K562 (cell line): ENCODE measurements at regions not wholly inside any gene's neighbourhood (a gene's known extent, or its start where the extent isn't known, plus 50 kb on each side); places are given as distances from the start of the nearest gene placed in this dataset.

ENCODE experiments used
- ATAC-seq: fragments of 200-7000 bp; cut with Tn5 transposase; 3 replicates; pipeline ENCODE4 v1.9.1; 2020; ENCODE audit warnings: moderate library complexity
- BruUV-seq: library from RNA; stranded (reverse); fragments of 400-500 nt; replicated peaks from 2 replicates; lab custom pipeline; 2021; lab: Mats Ljungman, UMichigan
- CTCF ChIA-PET: fragments of 300-600 bp; formaldehyde crosslinking; extraction: SDS; loops from one replicate; lab custom pipeline; 2021; ENCODE audit warnings: low intra/inter-chr PET ratio; lab: Yijun Ruan, JAX
- POLR2A ChIA-PET: fragments of 300-600, 350-650 bp; sonication (Branson Sonifier 250); formaldehyde crosslinking; extraction: SDS; loops from one replicate; lab custom pipeline; 2021; ENCODE audit warnings: antibody characterized with exemption, inconsistent platforms; lab: Yijun Ruan, JAX
- DNase-seq, 4 experiments: peaks; one replicate each; pipeline versions ENCODE4 v3.0.0 to v3.0.0-alpha.2; 2011 to 2018; ENCODE audit warnings: low spot score in 3 of 4, mixed read lengths in 3 of 4; ENCODE audit errors: extremely low read depth in 1 of 4
- FAIRE-seq: peaks from 2 replicates; lab custom pipeline; 2011; peaks lifted over from hg19 to GRCh38; lab: Jason Lieb, UNC
- H2AFZ ChIP-seq: 2 replicates; pipeline ENCODE4 v1.6.0; 2011; ENCODE audit warnings: low read depth, low read length, control low read depth, inconsistent platforms
- H3K27ac ChIP-seq: fragments of 200-600 bp; 3 replicates; pipeline ENCODE4 v1.8.0; 2011; ENCODE audit warnings: low read depth, mild to moderate bottlenecking, control low read depth, inconsistent platforms, low read length, moderate library complexity, mixed read lengths; ENCODE audit errors: extremely low read depth
- H3K27me3 ChIP-seq, 2 experiments: fragments of 300-600 bp in 1 of 2; 2 replicates in 1 of 2; 3 replicates in 1 of 2; pipeline versions ENCODE4 v1.6.0 to v1.8.0; 2011; ENCODE audit warnings: inconsistent platforms in 2 of 2, low read length in 2 of 2, mild to moderate bottlenecking in 1 of 2, mixed read lengths in 1 of 2, moderate library complexity in 1 of 2; ENCODE audit not compliant: control insufficient read depth in 2 of 2, insufficient read depth in 2 of 2
- H3K36me3 ChIP-seq: fragments of 300-600 bp; 3 replicates; pipeline ENCODE4 v1.8.0; 2011; ENCODE audit warnings: mild to moderate bottlenecking, low read length, inconsistent platforms; ENCODE audit not compliant: control insufficient read depth, insufficient read depth
- H3K4me1 ChIP-seq, 2 experiments: fragments of 200-600 bp in 1 of 2; replicated peaks in 1 of 2; 2 replicates in 1 of 2; 3 replicates in 1 of 2; pipeline versions ENCODE4 v1.5.1 to v1.8.0; 2011; ENCODE audit warnings: inconsistent platforms in 2 of 2, low read length in 2 of 2, mild to moderate bottlenecking in 1 of 2, mixed read lengths in 1 of 2, moderate library complexity in 1 of 2; ENCODE audit not compliant: control insufficient read depth in 2 of 2, insufficient read depth in 2 of 2
- H3K4me2 ChIP-seq: 2 replicates; pipeline ENCODE4 v1.6.1; 2011; ENCODE audit warnings: low read length, control low read depth, inconsistent platforms, mixed read lengths; ENCODE audit not compliant: insufficient read depth
- H3K4me3 ChIP-seq: fragments of 200-600 bp; sonication (generic), shearing (Covaris generic); 2 replicates; pipeline ENCODE4 v1.5.1; 2016; ENCODE audit warnings: control low read depth, inconsistent platforms
- H3K79me2 ChIP-seq: fragments of 200-600 bp; 3 replicates; pipeline ENCODE4 v1.8.0; 2011; ENCODE audit warnings: low read length, inconsistent platforms; ENCODE audit not compliant: control insufficient read depth, insufficient read depth
- H3K9ac ChIP-seq, 2 experiments: 2 replicates each; pipeline versions ENCODE4 v1.6.0 to v1.6.1; 2011; ENCODE audit warnings: low read depth in 2 of 2, low read length in 2 of 2, control low read depth in 1 of 2, inconsistent platforms in 1 of 2, mild to moderate bottlenecking in 1 of 2, mixed read lengths in 1 of 2; ENCODE audit not compliant: insufficient read depth in 1 of 2
- H3K9me1 ChIP-seq: one replicate; pipeline ENCODE4 v1.6.0; 2011; ENCODE audit warnings: inconsistent platforms, mild to moderate bottlenecking, low read length, moderate library complexity; ENCODE audit not compliant: control insufficient read depth, insufficient read depth
- H3K9me3 ChIP-seq: replicated peaks from 2 replicates; pipeline ENCODE4 v1.5.1; 2011; ENCODE audit warnings: low read depth, low read length, inconsistent platforms; ENCODE audit not compliant: control insufficient read depth, insufficient read depth
- H4K20me1 ChIP-seq: replicated peaks from 2 replicates; pipeline ENCODE4 v1.6.1; 2011; ENCODE audit warnings: low read length, inconsistent platforms, mixed read lengths; ENCODE audit not compliant: control insufficient read depth, insufficient read depth
- BCL6 ChIP-seq: fragments of 250-450 bp; sonication (Bioruptor Pico); IDR thresholded peaks from 2 replicates; pipeline ENCODE4 v1.4.0; 2020
- EGR1 ChIP-seq: fragments of 450-650 bp; conservative IDR thresholded peaks from 2 replicates; pipeline ENCODE4 v1.6.1; 2017; ENCODE audit warnings: mild to moderate bottlenecking
- ERF ChIP-seq: fragments of 450-650 bp; formaldehyde crosslinking; IDR thresholded peaks from 2 replicates; pipeline ENCODE4 v1.4.0; 2020; ENCODE audit warnings: mild to moderate bottlenecking, mixed read lengths
- HDGF ChIP-seq: fragments of 450-650 bp; IDR thresholded peaks from 2 replicates; pipeline ENCODE4 v1.6.1; 2016
- KLF6 ChIP-seq: fragments of 250-450 bp; sonication (Bioruptor Pico); IDR thresholded peaks from 2 replicates; pipeline ENCODE4 v1.4.0; 2020; ENCODE audit warnings: mild to moderate bottlenecking, moderate library complexity, borderline replicate concordance
- NBN ChIP-seq: fragments of 450-650 bp; IDR thresholded peaks from 2 replicates; pipeline ENCODE4 v1.6.1; 2016; ENCODE audit warnings: low read depth, mild to moderate bottlenecking
- OTX1 ChIP-seq: fragments of 450-650 bp; formaldehyde crosslinking; IDR thresholded peaks from 2 replicates; pipeline ENCODE4 v1.4.0; 2022; ENCODE audit warnings: mild to moderate bottlenecking
- THRAP3 ChIP-seq: fragments of 450-650 bp; IDR thresholded peaks from 2 replicates; pipeline ENCODE4 v1.6.1; 2016; ENCODE audit warnings: mild to moderate bottlenecking, inconsistent platforms, borderline replicate concordance
- ZNF232 ChIP-seq: sonication (generic); formaldehyde crosslinking; IDR thresholded peaks from 2 replicates; pipeline ENCODE4 v1.8.0; 2022; ENCODE audit warnings: mild to moderate bottlenecking, missing genetic modification reagents
- ZNF282 ChIP-seq: sonication (generic); formaldehyde crosslinking; IDR thresholded peaks from 2 replicates; pipeline ENCODE4 v1.8.1; 2023; ENCODE audit warnings: missing genetic modification reagents
- ZNF384 ChIP-seq: IDR thresholded peaks from 2 replicates; pipeline ENCODE4 v1.6.1; 2012; ENCODE audit warnings: low read depth, low read length, improper control_type of control experiment
- WGBS: fragments of 100-300 bp; shearing (Covaris generic); methylation state at CpG from one replicate; pipeline ENCODE4 v1.1.6; 2016; ENCODE audit warnings: low coverage, mixed read lengths; ENCODE audit not compliant: insufficient coverage; ENCODE audit errors: missing lambda C conversion rate; 5-methylcytosine and 5-hydroxymethylcytosine counted together
- in situ Hi-C: fragments of 300-500 bp; cut with MboI; formaldehyde crosslinking; loops from 4 replicates; pipeline ENCODE4 v1.15.0; 2018; ENCODE audit warnings: inconsistent platforms, mixed read lengths
- intact Hi-C: fragments of 100-400 bp; cut with micrococcal nuclease; formaldehyde crosslinking; loops from 2 replicates; pipeline ENCODE4 v1.14.2; 2022
- TF ChIP-seq, protein P1 (sequence below): fragments of 250-450 bp; sonication (Bioruptor Pico); IDR thresholded peaks from 2 replicates; pipeline ENCODE4 v1.8.0; 2021; ENCODE audit warnings: moderate library complexity, mild to moderate bottlenecking, inconsistent platforms
- TF ChIP-seq, protein P2 (sequence below): fragments of 200-800 bp; sonication (Bioruptor generic); IDR thresholded peaks from 2 replicates; pipeline ENCODE4 v1.6.1; 2017; ENCODE audit warnings: missing genetic modification characterization, missing compliant biosample characterization
- TF ChIP-seq, protein P3 (sequence below): fragments of 450-650 bp; IDR thresholded peaks from 2 replicates; pipeline ENCODE4 v1.6.1; 2016; ENCODE audit warnings: antibody characterized with exemption
- TF ChIP-seq, protein P4 (sequence below): fragments of 450-650 bp; conservative IDR thresholded peaks from 2 replicates; pipeline ENCODE4 v1.6.1; 2016; ENCODE audit warnings: missing genetic modification characterization, low read depth, mild to moderate bottlenecking, control low read depth, missing compliant biosample characterization

DNA sequence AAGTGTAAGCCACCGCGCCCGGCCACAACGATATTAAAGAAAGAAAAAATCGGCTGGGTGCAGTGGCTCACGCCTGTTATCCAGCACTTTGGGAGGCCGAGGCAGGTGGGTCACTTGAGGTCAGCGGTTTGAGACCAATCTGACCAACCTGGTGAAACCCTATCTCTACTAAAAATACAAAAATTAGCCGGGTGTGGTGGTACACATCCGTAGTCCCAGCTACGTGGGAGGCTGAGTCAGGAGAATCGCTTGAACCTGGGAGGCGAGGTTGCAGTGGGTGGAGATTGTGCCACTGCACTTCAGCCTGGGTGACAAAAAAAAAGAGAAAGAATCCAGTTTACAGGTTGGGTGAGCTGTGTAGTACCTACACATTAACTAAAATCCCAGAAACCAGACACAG, 99.9 kb upstream of the CACNA1A start (continued):
- TF ChIP-seq, protein P1, sequence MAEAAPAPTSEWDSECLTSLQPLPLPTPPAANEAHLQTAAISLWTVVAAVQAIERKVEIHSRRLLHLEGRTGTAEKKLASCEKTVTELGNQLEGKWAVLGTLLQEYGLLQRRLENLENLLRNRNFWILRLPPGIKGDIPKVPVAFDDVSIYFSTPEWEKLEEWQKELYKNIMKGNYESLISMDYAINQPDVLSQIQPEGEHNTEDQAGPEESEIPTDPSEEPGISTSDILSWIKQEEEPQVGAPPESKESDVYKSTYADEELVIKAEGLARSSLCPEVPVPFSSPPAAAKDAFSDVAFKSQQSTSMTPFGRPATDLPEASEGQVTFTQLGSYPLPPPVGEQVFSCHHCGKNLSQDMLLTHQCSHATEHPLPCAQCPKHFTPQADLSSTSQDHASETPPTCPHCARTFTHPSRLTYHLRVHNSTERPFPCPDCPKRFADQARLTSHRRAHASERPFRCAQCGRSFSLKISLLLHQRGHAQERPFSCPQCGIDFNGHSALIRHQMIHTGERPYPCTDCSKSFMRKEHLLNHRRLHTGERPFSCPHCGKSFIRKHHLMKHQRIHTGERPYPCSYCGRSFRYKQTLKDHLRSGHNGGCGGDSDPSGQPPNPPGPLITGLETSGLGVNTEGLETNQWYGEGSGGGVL (CRISPR knock-in tag) = no peak

DNA sequence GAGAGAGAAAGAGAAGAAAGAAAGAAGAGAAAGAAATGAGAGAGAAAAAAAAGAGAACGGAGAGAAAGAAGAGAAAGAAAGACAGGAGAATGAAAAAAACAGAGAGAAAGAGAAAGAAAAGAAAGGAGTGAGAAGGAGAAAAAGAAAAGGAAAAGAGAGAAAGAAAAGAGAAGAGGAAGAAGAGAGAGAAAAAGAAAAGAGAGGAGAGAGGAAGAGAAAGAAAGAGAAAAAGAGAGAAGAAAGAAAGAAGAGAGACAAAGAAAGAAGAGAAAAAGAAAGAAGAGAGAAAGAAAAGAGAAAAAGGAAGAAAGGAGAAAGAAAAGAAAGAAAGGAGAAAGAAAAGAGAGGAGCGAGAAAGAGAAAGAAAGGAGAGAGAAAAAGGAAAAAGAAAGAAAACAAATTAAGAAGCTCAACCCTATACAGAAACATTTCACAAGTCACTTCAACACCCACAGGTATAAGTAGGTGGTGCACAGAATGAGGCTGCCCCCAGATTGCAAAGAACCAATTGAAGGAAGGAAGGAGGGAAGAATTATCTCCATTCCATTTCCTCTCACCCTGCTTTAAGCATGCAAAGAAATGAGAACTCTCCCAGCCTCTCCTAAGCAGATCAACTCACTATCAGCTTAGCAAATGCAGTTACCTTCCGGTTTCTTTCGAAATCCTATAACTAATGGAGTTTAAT, 98.8 kb upstream of the CACNA1A start:
- Histone ChIP-seq H3K4me1 (no peaks in the 10 kb centered on the region), H3K27ac (no peak overlapping the region), H3K4me2 (no peak overlapping the region), H3K4me3 (no peak overlapping the region), H3K9me3 (no peaks in the 10 kb centered on the region), H4K20me1 (peaks cover 3% of the 10 kb centered on the region; the same call in 1 of the 2 replicates), H2AFZ (no peak overlapping the region), H3K27me3 (peaks cover 9 to 26% of the 10 kb centered on the region in 2 experiments; a peak in 3 of 5 replicates), H3K9me1 (no peaks in the 10 kb centered on the region), H3K36me3 (no peaks in the 10 kb centered on the region), H3K9ac (no peak overlapping the region), H3K79me2 (no peaks in the 10 kb centered on the region)
- no peak for ATAC-seq
- BruUV-seq = no TSS peak
- ChIA-PET CTCF (no interaction called here), POLR2A (interaction anchor here (0.6 to 0.7 kb wide), 2 partner anchors 12 to 757 kb away, joined by 3 to 4 read pairs; no protein-coding TSS in a partner anchor)
- intact Hi-C loops (no loop called here), in situ Hi-C loops (loop anchor here (5.0 kb wide), 2 partner anchors 117 to 257 kb away; no protein-coding TSS in a partner anchor)
- DNase-seq = no peak
- 3% methylated on average over 4 of the region's 4 CpGs for WGBS
- FAIRE-seq = no peak
- no peak for TF ChIP-seq ZNF282
- TF ChIP-seq, protein P2, sequence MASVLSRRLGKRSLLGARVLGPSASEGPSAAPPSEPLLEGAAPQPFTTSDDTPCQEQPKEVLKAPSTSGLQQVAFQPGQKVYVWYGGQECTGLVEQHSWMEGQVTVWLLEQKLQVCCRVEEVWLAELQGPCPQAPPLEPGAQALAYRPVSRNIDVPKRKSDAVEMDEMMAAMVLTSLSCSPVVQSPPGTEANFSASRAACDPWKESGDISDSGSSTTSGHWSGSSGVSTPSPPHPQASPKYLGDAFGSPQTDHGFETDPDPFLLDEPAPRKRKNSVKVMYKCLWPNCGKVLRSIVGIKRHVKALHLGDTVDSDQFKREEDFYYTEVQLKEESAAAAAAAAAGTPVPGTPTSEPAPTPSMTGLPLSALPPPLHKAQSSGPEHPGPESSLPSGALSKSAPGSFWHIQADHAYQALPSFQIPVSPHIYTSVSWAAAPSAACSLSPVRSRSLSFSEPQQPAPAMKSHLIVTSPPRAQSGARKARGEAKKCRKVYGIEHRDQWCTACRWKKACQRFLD = no peak
- no peak for TF ChIP-seq ERF (CRISPR knock-in tag)
- no peak for TF ChIP-seq KLF6 (CRISPR knock-in tag)
- TF ChIP-seq OTX1 = no peak
- TF ChIP-seq BCL6 (CRISPR knock-in tag) = no peak
- no peak for TF ChIP-seq EGR1
- TF ChIP-seq, protein P3, sequence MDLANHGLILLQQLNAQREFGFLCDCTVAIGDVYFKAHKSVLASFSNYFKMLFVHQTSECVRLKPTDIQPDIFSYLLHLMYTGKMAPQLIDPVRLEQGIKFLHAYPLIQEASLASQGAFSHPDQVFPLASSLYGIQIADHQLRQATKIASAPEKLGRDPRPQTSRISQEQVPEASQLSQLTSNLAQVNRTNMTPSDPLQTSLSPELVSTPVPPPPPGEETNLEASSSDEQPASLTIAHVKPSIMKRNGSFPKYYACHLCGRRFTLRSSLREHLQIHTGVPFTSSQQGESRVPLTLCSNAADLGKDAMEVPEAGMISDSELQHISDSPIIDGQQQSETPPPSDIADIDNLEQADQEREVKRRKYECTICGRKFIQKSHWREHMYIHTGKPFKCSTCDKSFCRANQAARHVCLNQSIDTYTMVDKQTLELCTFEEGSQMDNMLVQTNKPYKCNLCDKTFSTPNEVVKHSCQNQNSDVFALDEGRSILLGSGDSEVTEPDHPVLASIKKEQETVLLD = peak; percentile 61; the same call in 1 of the 2 replicates
- TF ChIP-seq, protein P4, sequence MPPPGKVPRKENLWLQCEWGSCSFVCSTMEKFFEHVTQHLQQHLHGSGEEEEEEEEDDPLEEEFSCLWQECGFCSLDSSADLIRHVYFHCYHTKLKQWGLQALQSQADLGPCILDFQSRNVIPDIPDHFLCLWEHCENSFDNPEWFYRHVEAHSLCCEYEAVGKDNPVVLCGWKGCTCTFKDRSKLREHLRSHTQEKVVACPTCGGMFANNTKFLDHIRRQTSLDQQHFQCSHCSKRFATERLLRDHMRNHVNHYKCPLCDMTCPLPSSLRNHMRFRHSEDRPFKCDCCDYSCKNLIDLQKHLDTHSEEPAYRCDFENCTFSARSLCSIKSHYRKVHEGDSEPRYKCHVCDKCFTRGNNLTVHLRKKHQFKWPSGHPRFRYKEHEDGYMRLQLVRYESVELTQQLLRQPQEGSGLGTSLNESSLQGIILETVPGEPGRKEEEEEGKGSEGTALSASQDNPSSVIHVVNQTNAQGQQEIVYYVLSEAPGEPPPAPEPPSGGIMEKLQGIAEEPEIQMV (tag) = 0 out of 2 replicates have a peak, but pooled peaks have one; percentile 39
- TF ChIP-seq NBN = no peak
- TF ChIP-seq ZNF384 = no peak
- TF ChIP-seq ZNF232 = no peak
- 0 out of 2 replicates have a peak, but pooled peaks have one; percentile 43 for TF ChIP-seq THRAP3
- TF ChIP-seq HDGF = no peak
